ENCODE measurements at regions not wholly inside any gene's neighbourhood (a gene's known extent, or its start where the extent isn't known, plus 50 kb on each side); places are given as distances from the start of the nearest gene placed in this dataset.

DNA sequence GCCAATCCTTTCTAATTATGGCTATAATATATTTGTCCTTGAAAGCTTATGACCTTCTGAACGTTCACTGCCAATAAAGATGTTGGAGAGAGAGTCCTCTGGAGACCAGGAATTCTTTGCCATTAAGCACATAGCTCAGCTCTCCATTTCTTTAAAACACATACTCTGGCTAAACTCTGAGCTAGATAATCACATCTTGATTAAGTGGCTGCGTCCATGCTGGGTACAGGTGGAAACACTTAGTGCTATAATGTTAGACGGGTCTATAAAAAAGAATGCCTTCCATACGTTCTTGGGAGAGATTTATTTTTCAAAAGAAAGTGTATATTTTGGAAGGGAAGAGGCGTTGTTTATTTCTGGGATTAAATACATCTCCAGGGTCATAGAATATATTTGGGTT, 314.5 kb downstream of the LPIN1 start:
- peaks cover 4% of the 10 kb centered on the region for H3K9me3 Mint-ChIP-seq (ENCODE audit: low read depth)
- TF ChIP-seq, protein P1, sequence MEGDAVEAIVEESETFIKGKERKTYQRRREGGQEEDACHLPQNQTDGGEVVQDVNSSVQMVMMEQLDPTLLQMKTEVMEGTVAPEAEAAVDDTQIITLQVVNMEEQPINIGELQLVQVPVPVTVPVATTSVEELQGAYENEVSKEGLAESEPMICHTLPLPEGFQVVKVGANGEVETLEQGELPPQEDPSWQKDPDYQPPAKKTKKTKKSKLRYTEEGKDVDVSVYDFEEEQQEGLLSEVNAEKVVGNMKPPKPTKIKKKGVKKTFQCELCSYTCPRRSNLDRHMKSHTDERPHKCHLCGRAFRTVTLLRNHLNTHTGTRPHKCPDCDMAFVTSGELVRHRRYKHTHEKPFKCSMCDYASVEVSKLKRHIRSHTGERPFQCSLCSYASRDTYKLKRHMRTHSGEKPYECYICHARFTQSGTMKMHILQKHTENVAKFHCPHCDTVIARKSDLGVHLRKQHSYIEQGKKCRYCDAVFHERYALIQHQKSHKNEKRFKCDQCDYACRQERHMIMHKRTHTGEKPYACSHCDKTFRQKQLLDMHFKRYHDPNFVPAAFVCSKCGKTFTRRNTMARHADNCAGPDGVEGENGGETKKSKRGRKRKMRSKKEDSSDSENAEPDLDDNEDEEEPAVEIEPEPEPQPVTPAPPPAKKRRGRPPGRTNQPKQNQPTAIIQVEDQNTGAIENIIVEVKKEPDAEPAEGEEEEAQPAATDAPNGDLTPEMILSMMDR (IDR thresholded peaks at IDR 0.05) = no peak

DNA sequence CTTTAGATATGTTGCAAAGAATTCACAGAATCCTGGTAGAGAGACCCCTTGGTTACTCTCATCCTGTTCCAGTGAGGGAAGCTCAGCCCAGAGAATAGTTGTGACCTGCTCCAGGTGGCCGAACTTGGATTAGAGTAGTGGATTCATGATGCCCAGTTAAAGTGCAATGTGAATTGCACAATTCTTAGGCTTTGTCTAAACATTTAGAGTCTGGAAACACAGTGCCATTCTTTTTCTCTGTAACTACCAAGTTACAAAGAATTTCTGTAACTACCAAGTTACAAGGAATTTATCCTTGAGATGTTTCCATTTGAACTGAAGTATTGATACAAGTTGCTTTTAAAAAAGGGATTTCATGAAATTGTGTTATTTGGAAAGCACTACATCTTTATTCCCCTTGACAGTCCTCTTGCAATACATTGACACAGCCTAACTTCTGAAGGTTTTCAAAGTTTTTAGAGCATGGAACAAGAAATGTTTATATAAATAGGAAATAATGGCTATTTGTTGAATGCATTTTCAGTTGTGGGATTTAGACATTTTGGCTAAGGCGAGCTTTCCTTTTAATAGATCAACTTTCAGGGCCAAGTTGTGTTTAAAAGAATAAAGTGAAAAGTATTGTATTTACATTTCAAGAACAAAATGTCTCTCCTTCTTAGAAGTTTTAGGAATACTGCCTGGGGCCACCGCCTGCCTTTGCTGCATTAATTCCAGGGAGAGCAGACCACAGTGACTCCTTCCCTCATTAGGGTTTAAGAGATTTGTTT, 315.0 kb downstream of the LPIN1 start:
- TF ChIP-seq, protein P1 (IDR thresholded peaks at IDR 0.05) = no peak
- Mint-ChIP-seq H3K27me3 (ENCODE audit: low read depth) (no peaks in the 10 kb centered on the region), H3K27ac (ENCODE audit: unreplicated experiment) (no peak overlapping the region)

More for the DNA sequence above, 314.5 kb downstream of the LPIN1 start:
- no peaks in the 10 kb centered on the region for H3K27me3 Mint-ChIP-seq (ENCODE audit: low read depth)
- H3K4me1 Mint-ChIP-seq (ENCODE audit: low read depth) = peaks cover 51% of the 10 kb centered on the region
- H3K4me3 Mint-ChIP-seq (ENCODE audit: unreplicated experiment) = no peak overlapping the region
- H3K27ac Mint-ChIP-seq (ENCODE audit: unreplicated experiment) = no peak overlapping the region
- no peak for DNase-seq (ENCODE audit: low spot score)
- H3K36me3 Mint-ChIP-seq (ENCODE audit: low read depth) = no peaks in the 10 kb centered on the region

DNA sequence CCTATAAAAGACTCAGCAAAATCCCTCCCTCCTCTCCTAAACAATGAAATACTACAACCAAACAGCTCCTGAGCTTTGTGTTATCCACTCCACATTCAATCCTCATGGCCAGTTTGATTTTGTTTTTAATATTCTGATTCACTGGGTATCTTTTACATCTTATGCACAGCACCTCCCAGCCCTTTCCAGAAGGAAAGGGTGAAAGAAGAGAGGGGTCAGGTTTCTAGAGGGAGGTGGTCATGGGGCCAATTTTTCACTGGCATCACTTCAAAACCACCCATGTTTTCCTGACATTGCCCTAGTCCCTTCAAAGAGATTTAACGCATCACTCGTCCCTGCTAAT, 315.6 kb downstream of the LPIN1 start:
- Mint-ChIP-seq H3K27ac (ENCODE audit: unreplicated experiment) (no peak overlapping the region), H3K4me3 (ENCODE audit: unreplicated experiment) (no peak overlapping the region), H3K9me3 (ENCODE audit: low read depth) (peaks cover 4% of the 10 kb centered on the region), H3K27me3 (ENCODE audit: low read depth) (no peaks in the 10 kb centered on the region), H3K4me1 (ENCODE audit: low read depth) (peaks cover 59% of the 10 kb centered on the region), H3K36me3 (ENCODE audit: low read depth) (no peaks in the 10 kb centered on the region)
- TF ChIP-seq, protein P1 (IDR thresholded peaks at IDR 0.05) = no peak
- DNase-seq (ENCODE audit: low spot score) = no peak

More for the DNA sequence above, 315.0 kb downstream of the LPIN1 start:
- Mint-ChIP-seq H3K9me3 (ENCODE audit: low read depth) (peaks cover 4% of the 10 kb centered on the region), H3K4me3 (ENCODE audit: unreplicated experiment) (no peak overlapping the region), H3K4me1 (ENCODE audit: low read depth) (peaks cover 56% of the 10 kb centered on the region), H3K36me3 (ENCODE audit: low read depth) (no peaks in the 10 kb centered on the region)
- DNase-seq (ENCODE audit: low spot score) = no peak

DNA sequence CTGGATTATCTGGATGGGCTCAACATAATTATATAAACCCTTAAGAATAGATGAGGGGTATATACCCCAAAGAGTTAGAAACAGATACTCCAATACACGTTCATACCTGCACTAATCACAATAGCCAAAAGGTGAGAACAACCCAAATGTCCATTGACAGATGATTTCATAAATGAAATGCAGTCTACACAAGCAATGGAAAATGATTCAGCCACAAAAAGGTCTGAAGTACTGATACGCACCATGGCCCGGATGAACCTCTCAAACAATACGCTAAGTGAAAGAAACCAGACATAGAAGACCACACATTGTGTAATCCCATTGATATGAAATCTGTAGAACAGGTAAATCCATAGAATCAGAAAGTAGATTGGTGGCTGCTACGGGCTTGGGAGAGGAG, 316.8 kb downstream of the LPIN1 start:
- Mint-ChIP-seq H3K27me3 (ENCODE audit: low read depth) (no peaks in the 10 kb centered on the region), H3K27ac (ENCODE audit: unreplicated experiment) (no peak overlapping the region), H3K4me3 (ENCODE audit: unreplicated experiment) (no peak overlapping the region), H3K4me1 (ENCODE audit: low read depth) (peaks cover 60% of the 10 kb centered on the region), H3K36me3 (ENCODE audit: low read depth) (no peaks in the 10 kb centered on the region), H3K9me3 (ENCODE audit: low read depth) (peaks cover 4% of the 10 kb centered on the region)
- TF ChIP-seq, protein P1 (IDR thresholded peaks at IDR 0.05) = no peak
- no peak for DNase-seq (ENCODE audit: low spot score)

DNA sequence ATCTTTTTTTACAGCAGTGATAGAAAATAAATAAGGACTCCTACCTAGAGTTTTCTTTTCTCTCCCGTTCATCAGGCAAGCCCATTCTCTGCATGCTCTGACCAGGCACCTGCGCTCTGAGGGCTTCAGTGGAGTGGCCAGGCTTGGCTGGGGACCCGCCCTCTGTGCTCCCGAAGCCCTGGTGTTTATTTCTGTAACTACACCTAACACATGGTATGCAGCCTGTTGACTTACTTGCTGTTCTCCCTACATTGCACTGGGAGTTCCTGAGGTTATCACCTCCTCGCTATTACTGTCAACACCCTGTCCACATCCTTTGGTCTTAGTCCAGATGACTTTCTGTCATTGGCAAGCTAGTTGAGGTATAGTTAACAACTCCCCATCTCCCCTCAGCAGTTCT, 317.7 kb downstream of the LPIN1 start:
- H3K36me3 Mint-ChIP-seq (ENCODE audit: low read depth) = no peaks in the 10 kb centered on the region
- peaks cover 53% of the 10 kb centered on the region for H3K4me1 Mint-ChIP-seq (ENCODE audit: low read depth)
- DNase-seq (ENCODE audit: low spot score) = no peak
- H3K27ac Mint-ChIP-seq (ENCODE audit: unreplicated experiment) = no peak overlapping the region
- no peak overlapping the region for H3K4me3 Mint-ChIP-seq (ENCODE audit: unreplicated experiment)
- peaks cover 4% of the 10 kb centered on the region for H3K9me3 Mint-ChIP-seq (ENCODE audit: low read depth)
- H3K27me3 Mint-ChIP-seq (ENCODE audit: low read depth) = no peaks in the 10 kb centered on the region
- TF ChIP-seq, protein P1 (IDR thresholded peaks at IDR 0.05) = no peak

Measured in chondrocyte (in vitro differentiated cells).